Glomerular visceral epithelial cell (primary cell): ENCODE measurements at regions not wholly inside any gene's neighbourhood (a gene's known extent, or its start where the extent isn't known, plus 50 kb on each side); places are given as distances from the start of the nearest gene placed in this dataset.
"Not testable (repeated sequence)": the region's sequence is repeated elsewhere in the genome, so short reads cannot be mapped to it uniquely, and the experiment has no call there.

ENCODE experiments used
- DNase-seq: peaks from one replicate; pipeline ENCODE4 v3.0.0-alpha.2; 2016; ENCODE audit errors: extremely low spot score

DNA sequence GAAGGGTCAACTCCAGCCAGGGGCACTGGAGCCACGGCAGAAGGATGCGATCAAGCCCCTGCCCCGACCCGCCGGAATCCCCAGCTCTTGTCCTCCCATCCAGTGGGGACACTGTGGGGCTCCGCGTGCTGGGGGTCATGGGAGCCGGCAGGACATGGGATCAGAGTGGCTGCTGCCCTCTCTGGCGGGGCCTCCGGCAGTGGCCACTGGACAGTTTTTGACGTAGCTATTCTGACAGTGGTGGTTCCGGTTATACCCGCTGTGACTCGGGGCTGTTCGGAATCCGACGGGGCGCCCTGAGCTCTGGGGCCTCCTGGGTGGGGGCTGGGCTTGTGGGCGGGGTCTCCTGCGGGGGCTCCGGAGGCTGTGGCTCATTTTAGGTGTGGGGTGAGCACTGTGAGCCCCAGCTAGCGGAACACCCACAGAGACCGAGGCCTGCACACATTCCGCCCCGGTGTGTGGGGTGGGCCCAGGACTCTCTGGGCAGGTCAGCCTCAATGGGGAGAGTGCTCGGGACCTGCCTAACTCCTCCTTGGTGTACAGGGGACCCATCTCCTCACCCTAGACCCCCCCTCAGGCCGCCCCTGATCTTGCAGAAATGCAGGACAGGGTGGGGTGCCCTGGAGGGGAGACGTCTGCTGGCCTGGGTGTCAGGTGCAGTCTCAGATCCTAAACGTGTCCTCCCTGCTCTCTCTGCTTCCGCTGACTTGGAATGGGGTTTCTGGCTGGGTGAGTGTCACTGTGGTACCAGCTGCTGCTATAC, 374.2 kb downstream of the TMEM121 start:
- no peak for DNase-seq

DNA sequence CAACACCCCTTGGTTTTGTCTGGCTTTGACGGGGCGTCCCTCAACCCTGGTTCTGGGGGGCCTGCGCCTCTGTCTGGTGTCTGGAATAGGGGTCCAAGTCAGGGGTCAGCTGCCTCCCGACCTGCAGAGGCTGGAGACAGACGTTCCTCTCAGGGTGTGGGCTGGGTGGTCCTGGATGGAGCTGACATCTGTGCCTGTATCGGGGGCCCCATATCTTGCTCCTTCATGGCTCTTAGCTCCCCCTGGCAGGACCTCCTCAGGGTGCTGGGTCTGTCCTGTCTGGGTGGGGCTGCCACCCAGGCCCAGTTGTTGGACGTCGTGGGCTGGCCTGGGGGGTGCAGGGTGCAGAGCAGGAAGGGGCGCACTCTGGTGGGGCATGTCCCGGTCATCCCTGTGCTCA, 374.8 kb downstream of the TMEM121 start:
- no peak for DNase-seq

DNA sequence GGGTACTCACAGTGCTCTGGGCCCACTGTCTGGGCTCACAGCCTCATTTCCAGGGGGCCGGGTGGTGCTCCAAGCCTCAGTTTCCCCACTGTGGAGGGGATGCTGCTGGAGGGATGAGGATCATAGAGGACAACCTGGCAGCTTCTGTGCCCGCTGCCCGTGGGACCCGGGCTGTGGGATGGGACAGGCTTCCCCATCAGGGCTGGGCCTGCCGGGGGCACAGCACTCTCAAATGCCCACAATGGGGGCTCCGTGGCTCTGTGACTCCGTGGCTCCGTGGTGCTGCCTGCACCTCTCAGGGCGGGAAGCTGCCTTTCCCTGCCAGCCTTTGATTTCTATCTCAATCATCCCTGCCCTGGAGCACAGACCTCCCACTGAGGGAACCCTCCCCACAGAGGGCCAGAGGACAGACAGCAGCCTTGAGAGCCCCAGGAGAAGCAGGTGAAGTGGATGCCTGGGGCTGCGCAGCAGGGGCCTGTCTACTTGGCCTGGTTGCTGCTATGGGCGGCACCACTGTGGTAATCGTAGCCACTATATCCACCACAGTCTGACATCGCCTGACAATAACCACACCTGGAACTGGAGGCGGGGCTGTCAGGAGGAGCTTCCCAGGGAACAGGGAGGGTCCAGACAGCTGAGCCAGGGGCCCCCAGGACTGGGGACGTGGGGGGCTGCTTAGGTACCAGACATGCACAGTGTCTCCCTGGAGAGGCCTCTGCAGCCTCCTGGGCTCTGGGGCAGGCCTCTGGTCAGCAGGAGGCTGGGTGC, 375.9 kb downstream of the TMEM121 start:
- DNase-seq = no peak

DNA sequence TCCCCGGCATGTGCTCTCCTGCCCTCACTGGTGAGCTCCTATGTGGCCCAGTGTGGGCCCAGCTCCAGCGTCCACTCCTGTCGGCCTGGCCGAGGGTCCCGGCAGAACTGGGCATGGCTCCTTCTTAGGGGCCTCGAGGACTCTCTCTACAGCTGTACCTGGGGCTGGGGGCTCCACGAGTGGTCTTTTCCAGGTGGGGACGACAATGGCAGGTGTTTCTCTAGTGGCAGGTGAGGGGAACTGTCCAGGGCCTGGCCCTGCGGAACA, 376.4 kb downstream of the TMEM121 start:
- DNase-seq = not testable (repeated sequence)

DNA sequence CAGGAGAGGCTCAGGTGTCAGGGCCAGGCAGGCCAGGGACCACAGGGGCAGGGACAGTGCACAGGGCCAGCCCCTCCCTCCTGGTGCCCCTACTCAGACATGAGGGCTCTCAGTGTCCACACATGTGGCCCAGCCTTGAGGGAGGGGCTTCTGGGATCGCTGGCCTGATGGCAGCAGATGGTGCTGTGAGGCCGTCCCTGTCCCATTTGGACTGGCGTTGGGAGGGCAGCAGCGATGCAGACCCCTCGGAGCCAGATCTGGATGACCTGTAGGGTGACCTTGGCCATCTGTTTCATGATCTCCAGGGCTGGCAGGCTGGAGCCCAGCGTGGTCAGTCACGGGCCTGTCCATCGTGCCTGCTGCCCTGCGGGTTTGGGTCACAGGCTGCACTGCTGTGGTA, 377.6 kb downstream of the TMEM121 start:
- no peak for DNase-seq

DNA sequence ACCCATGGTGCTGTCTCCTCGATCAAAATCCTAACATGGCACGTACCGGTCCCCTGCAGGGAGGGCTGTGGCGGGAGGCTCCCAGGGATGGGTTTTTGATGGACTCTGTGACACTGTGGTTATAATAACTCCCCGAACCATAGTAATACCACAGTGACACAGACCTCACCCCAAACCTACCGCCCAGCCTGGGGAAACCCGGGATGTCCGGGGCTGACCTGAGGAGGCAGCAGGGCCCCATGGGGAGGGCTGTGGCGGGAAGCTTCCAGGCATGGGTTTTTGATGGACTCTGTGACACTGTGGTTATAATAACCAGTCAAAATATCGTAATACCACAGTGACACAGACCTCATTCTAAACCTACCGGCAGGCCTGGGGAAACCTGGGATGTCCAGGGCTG, 378.0 kb downstream of the TMEM121 start:
- no peak for DNase-seq

DNA sequence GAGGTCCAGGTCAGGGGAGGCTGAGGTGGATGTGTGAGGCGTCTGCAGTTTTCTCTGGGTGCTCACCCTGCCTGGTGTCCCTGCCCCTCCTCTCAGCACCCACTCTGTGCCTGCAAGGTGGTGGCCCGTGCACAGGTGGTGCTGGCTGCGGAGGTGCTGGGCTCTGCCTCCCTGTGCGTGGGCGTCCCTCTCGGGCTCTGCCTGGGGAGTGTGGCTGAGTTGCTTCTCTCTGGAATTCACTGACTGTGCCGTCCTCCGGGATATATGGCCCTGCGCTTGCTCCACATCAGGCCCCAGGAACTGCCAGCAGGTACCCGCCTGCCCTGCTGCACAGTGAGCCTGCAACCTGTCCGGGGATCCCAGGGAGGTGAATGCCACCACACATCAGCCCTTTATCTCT, 379.1 kb downstream of the TMEM121 start:
- DNase-seq = no peak

DNA sequence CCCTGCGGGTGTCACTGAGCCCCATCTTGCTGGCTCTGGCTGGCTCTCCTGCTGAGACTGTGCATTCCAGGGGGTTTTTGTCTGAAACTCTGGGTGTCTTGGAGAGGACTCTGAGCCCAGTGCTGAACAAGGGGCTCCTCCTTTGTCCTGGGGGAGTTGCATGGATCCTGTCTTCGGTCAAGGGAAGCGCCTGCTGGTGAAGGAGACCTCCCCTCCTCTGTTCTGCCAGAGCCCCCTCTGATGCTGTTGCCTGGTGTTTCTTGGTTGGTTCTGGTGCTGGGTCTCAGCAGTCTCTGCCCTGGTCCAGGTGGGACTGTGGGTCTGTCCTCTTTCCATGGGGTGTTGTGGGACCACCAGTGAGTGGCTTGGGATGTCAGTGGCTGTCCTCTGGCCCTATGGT, 380.9 kb downstream of the TMEM121 start:
- DNase-seq = no peak

DNA sequence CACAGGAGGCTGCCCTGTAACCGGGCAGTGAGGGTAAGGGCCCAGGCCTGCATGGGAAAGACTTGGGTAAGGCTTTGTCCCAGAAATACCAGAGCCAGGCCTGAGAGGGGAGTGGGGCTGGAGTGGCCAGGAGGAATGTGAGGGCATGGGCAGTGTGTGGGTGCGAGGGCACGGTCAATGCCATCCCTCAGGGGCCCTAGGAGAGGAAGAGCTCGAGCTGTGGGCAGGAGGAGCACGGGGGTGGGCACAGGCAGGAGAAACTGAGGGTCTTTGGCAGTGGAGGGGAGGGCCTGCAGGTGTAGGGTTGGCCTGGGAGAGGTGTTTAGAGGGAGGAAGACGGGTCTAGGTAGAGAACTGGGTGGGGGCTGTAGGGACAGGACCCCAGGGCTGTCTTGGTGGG, 381.6 kb downstream of the TMEM121 start:
- DNase-seq = no peak

DNA sequence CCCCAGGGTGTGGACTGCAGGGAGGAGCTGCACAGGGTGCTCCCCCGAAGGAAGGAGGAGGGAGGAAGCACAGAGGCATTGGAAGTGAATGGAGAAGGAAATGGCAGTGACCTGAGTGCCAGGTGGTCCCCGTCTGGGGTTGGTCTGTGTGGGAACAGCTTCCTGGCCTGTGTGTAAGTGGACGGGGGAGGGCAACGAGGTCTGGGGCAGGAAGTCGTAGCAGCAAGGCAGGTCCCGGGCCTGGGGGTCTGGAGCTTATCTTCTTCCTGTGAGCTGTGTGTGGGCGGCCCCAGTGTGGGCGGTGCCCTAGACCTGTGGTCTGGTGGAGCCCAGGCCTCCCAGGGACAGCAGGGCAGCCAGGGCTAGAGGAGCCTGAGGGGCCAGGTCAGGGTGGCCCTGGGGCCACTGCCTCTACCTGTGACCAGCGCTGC, 382.1 kb downstream of the TMEM121 start:
- DNase-seq = no peak

DNA sequence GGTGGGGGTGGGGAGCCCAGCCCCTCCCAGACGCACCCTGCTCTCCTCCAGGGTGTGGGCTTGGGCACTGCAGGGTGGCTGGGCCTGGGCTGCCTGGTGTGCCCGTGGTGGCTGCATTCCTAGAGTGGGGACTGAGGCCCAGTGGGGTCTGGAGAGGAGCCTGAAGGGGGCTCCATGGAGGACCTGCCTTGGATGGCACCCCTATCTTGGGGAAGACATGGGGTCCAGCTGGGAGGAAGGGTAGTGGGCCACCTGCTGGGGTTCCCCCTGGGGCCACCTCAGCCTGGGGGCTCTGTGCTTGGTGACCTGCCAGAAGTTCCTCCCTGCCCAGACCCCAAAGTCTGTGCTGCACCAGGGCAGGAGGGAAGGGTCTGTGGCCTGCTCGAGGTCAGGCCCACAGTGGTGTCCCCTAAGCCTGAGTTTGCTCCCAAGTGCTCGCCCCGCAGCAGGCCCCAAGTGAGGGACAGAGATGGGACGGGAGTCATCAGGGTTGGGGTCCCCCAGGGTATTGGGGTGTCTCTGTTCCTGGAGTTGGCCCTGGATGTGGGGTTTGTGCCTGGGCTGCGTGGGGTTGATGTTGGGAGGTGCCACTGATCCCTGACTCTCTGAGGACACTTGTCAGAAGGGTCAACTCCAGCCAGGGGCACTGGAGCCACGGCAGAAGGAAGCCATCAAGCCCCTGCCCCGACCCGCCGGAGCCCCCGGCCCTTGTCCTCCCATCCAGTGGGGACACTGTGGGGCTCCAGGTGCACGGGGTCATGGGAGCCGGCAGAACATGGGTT, 382.9 kb downstream of the TMEM121 start:
- no peak for DNase-seq

DNA sequence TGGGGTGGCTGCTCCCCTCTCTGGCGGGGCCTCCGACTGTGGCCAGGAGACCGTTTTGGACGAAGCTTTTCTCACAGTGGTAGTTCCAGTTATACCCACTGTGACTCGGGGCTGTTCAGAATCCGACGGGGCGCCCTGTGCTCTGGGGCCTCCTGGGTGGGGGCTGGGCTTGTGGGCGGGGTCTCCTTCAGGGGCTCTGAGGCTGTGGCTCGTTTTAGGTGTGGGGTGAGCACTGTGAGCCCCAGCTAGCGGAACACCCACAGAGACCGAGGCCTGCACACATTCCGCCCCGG, 383.4 kb downstream of the TMEM121 start:
- DNase-seq = not testable (repeated sequence)

DNA sequence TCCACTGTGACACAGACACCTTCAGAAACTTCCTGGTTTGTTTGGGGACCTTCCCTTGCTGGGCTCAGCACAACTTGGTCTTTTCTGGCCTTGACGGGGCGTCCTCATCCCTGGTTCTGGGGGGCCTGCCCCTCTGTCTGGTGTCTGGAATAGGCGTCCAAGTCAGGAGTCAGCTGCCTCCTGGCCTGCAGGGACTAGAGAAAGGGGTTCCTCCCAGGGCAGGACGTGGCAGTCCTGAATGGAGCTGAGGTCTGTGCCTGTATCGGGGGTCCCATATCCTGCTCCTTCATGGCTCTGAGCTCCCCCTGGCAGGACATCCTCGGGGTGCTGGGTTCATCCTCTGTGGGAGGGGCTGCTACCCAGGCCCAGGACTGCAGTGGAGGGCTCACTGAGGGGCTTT, 384.0 kb downstream of the TMEM121 start:
- no peak for DNase-seq

DNA sequence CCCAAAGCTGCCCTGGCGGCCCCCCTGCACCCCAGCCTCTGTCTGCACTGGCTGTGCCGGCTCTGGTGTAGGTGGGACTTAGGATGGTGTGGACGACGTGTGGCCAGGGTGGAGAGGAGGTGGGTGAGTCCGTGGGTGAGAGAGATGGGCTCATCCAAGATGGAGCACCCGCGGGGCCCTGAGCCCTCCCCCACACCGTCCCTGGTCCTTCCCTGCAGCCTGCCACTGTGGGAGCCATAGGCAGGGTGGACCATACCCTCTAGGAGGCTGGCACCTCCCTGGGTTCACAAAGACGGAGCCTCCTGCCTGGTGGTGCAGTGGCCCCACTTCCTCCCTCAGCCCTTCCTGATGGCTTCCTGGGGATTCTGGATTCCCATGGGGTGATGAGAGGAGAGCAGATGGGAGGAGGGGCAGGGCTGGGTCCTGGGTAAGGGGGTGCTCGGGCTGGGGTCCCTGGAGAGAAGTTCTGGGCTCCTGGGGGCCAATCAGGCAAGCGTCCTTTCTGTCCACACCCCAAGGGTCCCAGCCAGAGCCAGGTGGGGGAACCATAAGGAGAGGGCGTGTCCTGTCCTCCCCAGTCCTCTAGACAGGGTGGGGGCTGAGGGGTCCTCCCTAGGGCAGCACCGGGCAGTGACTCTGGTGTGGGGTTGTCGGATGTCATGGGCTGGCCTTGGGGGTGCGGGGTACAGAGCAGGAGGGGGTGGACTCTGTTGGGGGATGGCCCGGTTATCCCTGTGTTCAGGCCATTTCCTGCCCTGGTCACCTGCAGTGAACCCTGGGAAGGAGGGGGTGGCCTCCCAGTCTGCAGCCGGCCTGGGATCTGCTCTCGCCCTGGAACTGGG, 384.8 kb downstream of the TMEM121 start:
- no peak for DNase-seq

DNA sequence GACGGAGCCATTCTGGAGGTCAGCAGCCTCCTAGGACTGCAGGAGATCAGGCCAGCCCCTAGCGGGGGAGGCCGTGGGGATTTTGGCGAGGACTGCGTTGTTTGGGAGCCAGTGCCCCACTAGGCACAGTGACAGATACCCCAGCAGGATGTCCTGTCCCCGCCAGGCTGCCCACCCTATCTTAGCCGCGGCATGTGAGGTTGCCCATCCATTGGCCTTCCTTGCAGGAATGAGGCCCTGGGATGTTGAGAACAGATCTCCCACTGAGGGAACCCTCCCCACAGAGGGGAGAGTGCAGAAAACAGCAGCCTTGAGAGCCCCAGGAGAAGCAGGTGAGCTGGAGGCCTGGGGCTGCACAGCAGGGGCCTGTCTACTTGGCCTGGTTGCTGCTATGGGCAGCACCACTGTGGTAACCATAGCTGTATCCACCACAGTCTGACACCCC, 385.5 kb downstream of the TMEM121 start:
- not testable (repeated sequence) for DNase-seq

DNA sequence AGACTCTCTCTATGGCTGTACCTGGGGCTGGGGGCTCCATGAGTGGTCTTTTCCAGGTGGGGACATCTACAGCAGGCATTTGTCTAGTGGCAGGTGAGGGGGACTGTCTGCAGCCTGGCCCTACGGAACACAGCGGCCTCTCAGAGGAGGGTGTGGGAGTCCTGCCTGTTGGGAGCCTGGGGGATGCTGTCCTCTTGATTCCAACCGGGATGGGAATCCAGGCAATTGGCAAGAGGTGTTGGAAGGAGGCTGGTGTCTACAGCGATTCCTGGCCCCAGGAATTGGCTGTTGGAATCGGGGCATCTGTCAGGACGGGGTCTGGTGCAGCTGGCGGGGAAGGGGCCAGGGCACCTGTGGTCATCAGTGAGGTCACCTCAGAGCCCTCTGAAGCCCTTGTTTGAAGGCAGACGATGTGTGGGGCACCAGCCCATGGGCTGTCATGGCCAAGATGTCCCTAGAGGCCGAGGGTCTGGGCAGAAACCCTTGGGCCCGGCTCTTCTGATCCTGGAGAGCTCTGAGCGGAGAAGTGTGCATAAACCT, 386.3 kb downstream of the TMEM121 start:
- no peak for DNase-seq

DNA sequence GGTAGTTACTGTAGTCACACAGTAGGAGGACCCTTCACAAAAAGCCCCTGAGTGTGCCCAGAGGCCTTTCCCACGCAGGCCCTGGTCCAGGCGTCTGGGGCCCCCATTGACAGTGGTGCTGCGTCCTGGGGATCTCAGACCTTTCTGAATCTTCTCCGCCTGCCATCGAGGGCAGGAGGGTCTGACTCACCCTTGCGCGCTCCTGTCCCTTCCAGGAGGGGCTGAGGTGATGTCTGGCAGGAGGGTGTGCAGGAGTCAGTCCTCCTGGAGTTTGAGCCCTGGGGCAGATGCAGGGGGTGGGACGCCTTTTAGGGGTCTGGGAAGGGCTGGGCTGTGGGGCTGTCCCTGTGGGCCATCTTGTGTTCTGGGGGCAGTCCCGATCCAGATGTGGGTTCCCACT, 386.8 kb downstream of the TMEM121 start:
- no peak for DNase-seq

DNA sequence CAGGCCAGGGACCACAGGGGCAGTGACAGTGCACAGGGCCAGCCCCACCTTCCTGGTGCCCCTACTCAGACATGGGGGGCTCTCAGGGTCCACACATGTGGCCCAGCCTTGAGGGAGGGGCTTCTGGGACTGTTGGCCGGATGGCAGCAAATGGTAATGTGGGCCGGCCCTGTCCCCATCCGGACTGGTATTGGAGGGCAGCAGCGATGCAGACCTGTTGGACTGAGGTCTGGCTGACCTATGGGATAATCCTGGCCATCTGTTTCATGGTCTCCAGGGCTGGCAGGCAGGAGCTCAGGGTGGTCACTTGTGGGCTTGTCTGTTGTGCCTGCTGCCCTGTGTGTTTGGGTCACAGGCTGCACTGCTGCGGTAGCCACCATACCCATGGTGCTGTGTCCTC, 387.5 kb downstream of the TMEM121 start:
- DNase-seq = no peak

DNA sequence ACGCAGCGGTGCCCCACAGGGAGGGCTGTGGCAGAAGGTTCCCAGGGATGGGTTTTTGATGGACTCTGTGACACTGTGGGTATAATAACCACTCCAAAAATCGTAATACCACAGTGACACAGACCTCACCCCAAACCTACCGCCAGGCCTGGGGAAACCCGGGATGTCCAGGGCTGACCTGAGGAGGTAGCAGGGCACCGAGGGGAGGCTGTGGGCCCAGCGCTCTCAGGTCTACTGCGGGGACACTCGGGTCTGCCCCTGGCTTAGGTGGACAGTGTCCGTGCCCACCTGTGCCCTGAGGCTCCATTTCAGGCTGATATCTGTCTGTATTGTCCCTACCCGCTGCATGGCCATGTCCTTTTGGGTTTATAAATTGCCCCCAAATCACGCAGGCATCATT, 387.9 kb downstream of the TMEM121 start:
- not testable (repeated sequence) for DNase-seq

DNA sequence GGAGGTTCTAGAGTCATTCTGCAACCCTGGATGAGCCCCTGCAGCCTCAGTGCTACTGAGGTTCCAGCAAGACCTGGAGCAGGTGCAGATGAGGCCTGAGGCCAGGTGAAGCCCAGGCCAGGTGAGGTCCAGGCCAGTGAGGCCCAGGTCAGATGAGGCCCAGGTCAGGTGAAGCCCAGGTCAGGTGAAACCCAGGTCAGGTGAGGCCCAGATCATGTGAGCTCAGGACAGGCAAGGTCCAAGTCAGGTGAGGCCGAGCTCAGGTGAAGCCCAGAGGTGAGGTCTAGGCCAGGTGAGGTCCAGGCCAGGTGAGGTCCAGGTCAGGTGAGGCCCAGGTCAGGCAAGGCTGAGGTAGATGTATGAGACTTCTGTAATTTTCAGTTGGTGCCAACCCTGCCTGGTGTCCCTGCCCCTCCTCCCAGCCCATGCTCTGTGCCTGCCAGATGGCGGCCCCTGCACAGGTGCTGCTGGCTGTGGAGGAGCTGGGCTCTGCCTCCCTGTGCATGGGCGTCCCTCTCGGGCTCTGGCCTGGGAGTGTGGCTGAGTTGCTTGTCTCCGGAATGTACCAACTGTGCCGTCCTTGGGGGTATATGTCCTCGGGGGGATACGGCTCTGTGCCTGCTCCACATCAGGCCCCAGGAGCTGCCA, 388.5 kb downstream of the TMEM121 start:
- DNase-seq = no peak

DNA sequence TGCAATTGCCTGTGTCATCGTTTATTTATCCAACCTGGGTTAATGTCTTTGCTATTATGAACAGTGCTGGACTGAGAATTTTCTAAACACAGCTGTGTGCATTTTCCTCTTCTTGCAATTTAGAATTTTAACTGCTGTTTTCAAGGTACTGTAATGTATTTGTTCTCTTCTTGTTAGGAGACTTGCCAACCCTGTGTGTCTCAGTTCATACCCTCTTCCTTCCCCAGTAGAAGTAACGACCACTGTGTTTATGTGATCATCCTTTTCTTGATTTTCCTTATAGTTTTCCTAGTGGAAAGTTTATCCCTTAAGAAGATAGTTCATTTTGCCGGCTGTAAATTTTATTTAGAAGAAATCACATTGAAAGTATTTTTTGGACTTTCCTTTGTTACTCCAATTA, 389.2 kb downstream of the TMEM121 start:
- DNase-seq = not testable (repeated sequence)
